AG08396 (cell line): ENCODE measurements at regions not wholly inside any gene's neighbourhood (a gene's known extent, or its start where the extent isn't known, plus 50 kb on each side); places are given as distances from the start of the nearest gene placed in this dataset.

Source experiments
- DNase-seq: peaks from one replicate; pipeline ENCODE4 v3.0.0; 2012; ENCODE audit warnings: low spot score, mixed read lengths

GRCh38 chr1:195550071-195550862 lies 1058.0 kb downstream of the KCNT2 start:
- no peak for DNase-seq

- no peak for DNase-seq
These were observed 1077.3 kb downstream of the KCNT2 start for GRCh38 chr1:195530961-195531360.

GRCh38 chr1:195529881-195530280 lies 1078.4 kb downstream of the KCNT2 start:
- DNase-seq = no peak

GRCh38 chr1:195520757-195521156 lies 1087.5 kb downstream of the KCNT2 start:
- no peak for DNase-seq

- DNase-seq = no peak
These were observed 1092.2 kb downstream of the KCNT2 start for GRCh38 chr1:195516036-195516435.

- no peak for DNase-seq
These were observed 1096.7 kb downstream of the KCNT2 start for GRCh38 chr1:195511501-195511900.

- DNase-seq = no peak
These were observed 1107.1 kb downstream of the KCNT2 start for GRCh38 chr1:195501118-195501517.

GRCh38 chr1:195495720-195496635 lies 1112.3 kb downstream of the KCNT2 start:
- DNase-seq = no peak

- no peak for DNase-seq
These were observed 1126.1 kb downstream of the KCNT2 start for GRCh38 chr1:195482137-195482536.

- DNase-seq = no peak
These were observed 1126.9 kb downstream of the KCNT2 start for GRCh38 chr1:195481293-195481692.

GRCh38 chr1:195475568-195475967 lies 1132.7 kb downstream of the KCNT2 start:
- no peak for DNase-seq

GRCh38 chr1:195472291-195472690 lies 1135.9 kb downstream of the KCNT2 start:
- DNase-seq = no peak

- no peak for DNase-seq
These were observed 1141.6 kb downstream of the KCNT2 start for GRCh38 chr1:195466639-195467038.

- no peak for DNase-seq
These were observed 1145.6 kb downstream of the KCNT2 start for GRCh38 chr1:195462646-195463045.

GRCh38 chr1:195462152-195462551 lies 1146.1 kb downstream of the KCNT2 start:
- DNase-seq = no peak

- DNase-seq = no peak
These were observed 1149.9 kb downstream of the KCNT2 start for GRCh38 chr1:195458365-195458764.

GRCh38 chr1:195450794-195451193 lies 1157.4 kb downstream of the KCNT2 start:
- no peak for DNase-seq

- no peak for DNase-seq
These were observed 1168.6 kb downstream of the KCNT2 start for GRCh38 chr1:195439661-195440060.

- no peak for DNase-seq
These were observed 1173.6 kb downstream of the KCNT2 start for GRCh38 chr1:195434566-195435203.

- DNase-seq = no peak
These were observed 1177.4 kb downstream of the KCNT2 start for GRCh38 chr1:195430826-195431225.

GRCh38 chr1:195428927-195429326 lies 1179.3 kb downstream of the KCNT2 start:
- DNase-seq = no peak

GRCh38 chr1:195415584-195415983 lies 1192.7 kb downstream of the KCNT2 start:
- no peak for DNase-seq

- no peak for DNase-seq
These were observed 1213.7 kb downstream of the KCNT2 start for GRCh38 chr1:195394567-195394966.
